ENCODE measurements at regions not wholly inside any gene's neighbourhood (a gene's known extent, or its start where the extent isn't known, plus 50 kb on each side); places are given as distances from the start of the nearest gene placed in this dataset.

- Histone ChIP-seq H3K79me2 (replicated peaks; ENCODE audit: insufficient read depth) (no peaks in the 10 kb centered on the region), H3K4me3 (no peak overlapping the region), H3K27me3 (ENCODE audit: insufficient read depth) (no peaks in the 10 kb centered on the region), H3F3A (replicated peaks; ENCODE audit: low read depth) (no peaks in the 10 kb centered on the region), H4K20me1 (replicated peaks; ENCODE audit: insufficient read depth) (no peaks in the 10 kb centered on the region), H3K9me2 (ENCODE audit: insufficient read depth) (no peaks in the 10 kb centered on the region), H3K4me1 (ENCODE audit: insufficient read depth) (no peaks in the 10 kb centered on the region), H3K36me3 (ENCODE audit: insufficient read depth) (no peaks in the 10 kb centered on the region), H2AFZ (no peak overlapping the region), H3K4me2 (no peak overlapping the region), H3K27ac (ENCODE audit: low read depth) (no peak overlapping the region)
- Mint-ChIP-seq H3K9me3 (peaks cover under 1% of the 10 kb centered on the region; the same call in 1 of the 3 replicates), H3K4me3 (no peak overlapping the region), H3K36me3 (ENCODE audit: low read depth) (0 out of 3 replicates have a peak, but pooled peaks cover under 1% of the 10 kb centered on the region), H3K27ac (no peak overlapping the region), H3K27me3 (ENCODE audit: insufficient read depth, low read depth, poor library complexity) (peaks cover 5% of the 10 kb centered on the region), H3K4me1 (peaks cover 8% of the 10 kb centered on the region; the same call in 2 of the 3 replicates)
- ATAC-seq (no peak), DNase-seq (ENCODE audit: low spot score) (no peak)
- TF ChIP-seq NANOG (IDR thresholded peaks at IDR 0.05; ENCODE audit: borderline replicate concordance): no peak
- no peak for TF ChIP-seq POLR2AphosphoS5 (IDR thresholded peaks at IDR 0.05; ENCODE audit: low read depth)
- TF ChIP-seq EZH2phosphoT487 (IDR thresholded peaks at IDR 0.05; ENCODE audit: unreplicated experiment): no peak
- no peak for TF ChIP-seq JUNB (IDR thresholded peaks at IDR 0.05; ENCODE audit: unreplicated experiment)
- no peak for TF ChIP-seq REST (IDR thresholded peaks at IDR 0.05; ENCODE audit: unreplicated experiment)
- no peak for TF ChIP-seq ZNF331 (CRISPR knock-in tag; IDR thresholded peaks at IDR 0.05; ENCODE audit: low read depth)
- TF ChIP-seq, protein P1, sequence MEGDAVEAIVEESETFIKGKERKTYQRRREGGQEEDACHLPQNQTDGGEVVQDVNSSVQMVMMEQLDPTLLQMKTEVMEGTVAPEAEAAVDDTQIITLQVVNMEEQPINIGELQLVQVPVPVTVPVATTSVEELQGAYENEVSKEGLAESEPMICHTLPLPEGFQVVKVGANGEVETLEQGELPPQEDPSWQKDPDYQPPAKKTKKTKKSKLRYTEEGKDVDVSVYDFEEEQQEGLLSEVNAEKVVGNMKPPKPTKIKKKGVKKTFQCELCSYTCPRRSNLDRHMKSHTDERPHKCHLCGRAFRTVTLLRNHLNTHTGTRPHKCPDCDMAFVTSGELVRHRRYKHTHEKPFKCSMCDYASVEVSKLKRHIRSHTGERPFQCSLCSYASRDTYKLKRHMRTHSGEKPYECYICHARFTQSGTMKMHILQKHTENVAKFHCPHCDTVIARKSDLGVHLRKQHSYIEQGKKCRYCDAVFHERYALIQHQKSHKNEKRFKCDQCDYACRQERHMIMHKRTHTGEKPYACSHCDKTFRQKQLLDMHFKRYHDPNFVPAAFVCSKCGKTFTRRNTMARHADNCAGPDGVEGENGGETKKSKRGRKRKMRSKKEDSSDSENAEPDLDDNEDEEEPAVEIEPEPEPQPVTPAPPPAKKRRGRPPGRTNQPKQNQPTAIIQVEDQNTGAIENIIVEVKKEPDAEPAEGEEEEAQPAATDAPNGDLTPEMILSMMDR (conservative IDR thresholded peaks at IDR 0.05; ENCODE audit: low read depth in 2 of 2): no peak
- TF ChIP-seq STAT1 (IDR thresholded peaks at IDR 0.05; ENCODE audit: unreplicated experiment): no peak
- TF ChIP-seq EZH2 (IDR thresholded peaks at IDR 0.05; ENCODE audit: low read depth, unreplicated experiment): no peak
- TF ChIP-seq, protein P2, sequence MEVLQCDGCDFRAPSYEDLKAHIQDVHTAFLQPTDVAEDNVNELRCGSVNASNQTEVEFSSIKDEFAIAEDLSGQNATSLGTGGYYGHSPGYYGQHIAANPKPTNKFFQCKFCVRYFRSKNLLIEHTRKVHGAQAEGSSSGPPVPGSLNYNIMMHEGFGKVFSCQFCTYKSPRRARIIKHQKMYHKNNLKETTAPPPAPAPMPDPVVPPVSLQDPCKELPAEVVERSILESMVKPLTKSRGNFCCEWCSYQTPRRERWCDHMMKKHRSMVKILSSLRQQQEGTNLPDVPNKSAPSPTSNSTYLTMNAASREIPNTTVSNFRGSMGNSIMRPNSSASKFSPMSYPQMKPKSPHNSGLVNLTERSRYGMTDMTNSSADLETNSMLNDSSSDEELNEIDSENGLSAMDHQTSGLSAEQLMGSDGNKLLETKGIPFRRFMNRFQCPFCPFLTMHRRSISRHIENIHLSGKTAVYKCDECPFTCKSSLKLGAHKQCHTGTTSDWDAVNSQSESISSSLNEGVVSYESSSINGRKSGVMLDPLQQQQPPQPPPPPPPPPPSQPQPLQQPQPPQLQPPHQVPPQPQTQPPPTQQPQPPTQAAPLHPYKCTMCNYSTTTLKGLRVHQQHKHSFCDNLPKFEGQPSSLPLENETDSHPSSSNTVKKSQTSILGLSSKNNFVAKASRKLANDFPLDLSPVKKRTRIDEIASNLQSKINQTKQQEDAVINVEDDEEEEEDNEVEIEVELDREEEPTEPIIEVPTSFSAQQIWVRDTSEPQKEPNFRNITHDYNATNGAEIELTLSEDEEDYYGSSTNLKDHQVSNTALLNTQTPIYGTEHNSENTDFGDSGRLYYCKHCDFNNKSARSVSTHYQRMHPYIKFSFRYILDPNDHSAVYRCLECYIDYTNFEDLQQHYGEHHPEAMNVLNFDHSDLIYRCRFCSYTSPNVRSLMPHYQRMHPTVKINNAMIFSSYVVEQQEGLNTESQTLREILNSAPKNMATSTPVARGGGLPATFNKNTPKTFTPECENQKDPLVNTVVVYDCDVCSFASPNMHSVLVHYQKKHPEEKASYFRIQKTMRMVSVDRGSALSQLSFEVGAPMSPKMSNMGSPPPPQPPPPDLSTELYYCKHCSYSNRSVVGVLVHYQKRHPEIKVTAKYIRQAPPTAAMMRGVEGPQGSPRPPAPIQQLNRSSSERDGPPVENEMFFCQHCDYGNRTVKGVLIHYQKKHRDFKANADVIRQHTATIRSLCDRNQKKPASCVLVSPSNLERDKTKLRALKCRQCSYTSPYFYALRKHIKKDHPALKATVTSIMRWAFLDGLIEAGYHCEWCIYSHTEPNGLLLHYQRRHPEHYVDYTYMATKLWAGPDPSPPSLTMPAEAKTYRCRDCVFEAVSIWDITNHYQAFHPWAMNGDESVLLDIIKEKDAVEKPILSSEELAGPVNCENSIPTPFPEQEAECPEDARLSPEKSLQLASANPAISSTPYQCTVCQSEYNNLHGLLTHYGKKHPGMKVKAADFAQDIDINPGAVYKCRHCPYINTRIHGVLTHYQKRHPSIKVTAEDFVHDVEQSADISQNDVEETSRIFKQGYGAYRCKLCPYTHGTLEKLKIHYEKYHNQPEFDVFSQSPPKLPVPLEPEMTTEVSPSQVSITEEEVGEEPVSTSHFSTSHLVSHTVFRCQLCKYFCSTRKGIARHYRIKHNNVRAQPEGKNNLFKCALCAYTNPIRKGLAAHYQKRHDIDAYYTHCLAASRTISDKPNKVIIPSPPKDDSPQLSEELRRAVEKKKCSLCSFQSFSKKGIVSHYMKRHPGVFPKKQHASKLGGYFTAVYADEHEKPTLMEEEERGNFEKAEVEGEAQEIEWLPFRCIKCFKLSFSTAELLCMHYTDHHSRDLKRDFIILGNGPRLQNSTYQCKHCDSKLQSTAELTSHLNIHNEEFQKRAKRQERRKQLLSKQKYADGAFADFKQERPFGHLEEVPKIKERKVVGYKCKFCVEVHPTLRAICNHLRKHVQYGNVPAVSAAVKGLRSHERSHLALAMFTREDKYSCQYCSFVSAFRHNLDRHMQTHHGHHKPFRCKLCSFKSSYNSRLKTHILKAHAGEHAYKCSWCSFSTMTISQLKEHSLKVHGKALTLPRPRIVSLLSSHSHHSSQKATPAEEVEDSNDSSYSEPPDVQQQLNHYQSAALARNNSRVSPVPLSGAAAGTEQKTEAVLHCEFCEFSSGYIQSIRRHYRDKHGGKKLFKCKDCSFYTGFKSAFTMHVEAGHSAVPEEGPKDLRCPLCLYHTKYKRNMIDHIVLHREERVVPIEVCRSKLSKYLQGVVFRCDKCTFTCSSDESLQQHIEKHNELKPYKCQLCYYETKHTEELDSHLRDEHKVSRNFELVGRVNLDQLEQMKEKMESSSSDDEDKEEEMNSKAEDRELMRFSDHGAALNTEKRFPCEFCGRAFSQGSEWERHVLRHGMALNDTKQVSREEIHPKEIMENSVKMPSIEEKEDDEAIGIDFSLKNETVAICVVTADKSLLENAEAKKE (CRISPR knock-in tag; IDR thresholded peaks at IDR 0.05): no peak
- TF ChIP-seq, protein P3, sequence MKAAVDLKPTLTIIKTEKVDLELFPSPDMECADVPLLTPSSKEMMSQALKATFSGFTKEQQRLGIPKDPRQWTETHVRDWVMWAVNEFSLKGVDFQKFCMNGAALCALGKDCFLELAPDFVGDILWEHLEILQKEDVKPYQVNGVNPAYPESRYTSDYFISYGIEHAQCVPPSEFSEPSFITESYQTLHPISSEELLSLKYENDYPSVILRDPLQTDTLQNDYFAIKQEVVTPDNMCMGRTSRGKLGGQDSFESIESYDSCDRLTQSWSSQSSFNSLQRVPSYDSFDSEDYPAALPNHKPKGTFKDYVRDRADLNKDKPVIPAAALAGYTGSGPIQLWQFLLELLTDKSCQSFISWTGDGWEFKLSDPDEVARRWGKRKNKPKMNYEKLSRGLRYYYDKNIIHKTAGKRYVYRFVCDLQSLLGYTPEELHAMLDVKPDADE (IDR thresholded peaks at IDR 0.05): no peak
- TF ChIP-seq CREB1 (CRISPR knock-in tag; IDR thresholded peaks at IDR 0.05; ENCODE audit: low read depth): no peak
- TF ChIP-seq ZNF114 (CRISPR knock-in tag; IDR thresholded peaks at IDR 0.05): no peak
Observed at GRCh38 chr5:4833104-4833738, 306.9 kb upstream of the ADAMTS16 start.

Data from GM23338 (cell line).